Brain microvascular endothelial cell (primary cell): ENCODE measurements at regions not wholly inside any gene's neighbourhood (a gene's known extent, or its start where the extent isn't known, plus 50 kb on each side); places are given as distances from the start of the nearest gene placed in this dataset.

Experiments used
- DNase-seq: peaks from one replicate; pipeline ENCODE4 v3.0.0-alpha.2; 2020
- H3K27ac ChIP-seq: fragments of 250-450 bp; sonication (Bioruptor Pico); 2 replicates; pipeline ENCODE4 v1.5.1; 2020; ENCODE audit warnings: mild to moderate bottlenecking, moderate library complexity
- H3K27me3 ChIP-seq: fragments of 250-450 bp; sonication (Bioruptor Pico); replicated peaks from 2 replicates; pipeline ENCODE4 v1.5.1; 2020; ENCODE audit warnings: mild to moderate bottlenecking
- H3K36me3 ChIP-seq: fragments of 250-450 bp; sonication (Bioruptor Pico); replicated peaks from 2 replicates; pipeline ENCODE4 v1.5.1; 2020; ENCODE audit warnings: mild to moderate bottlenecking
- H3K4me3 ChIP-seq: 2 replicates; pipeline ENCODE4 v1.5.1; 2011; ENCODE audit warnings: low read depth, mild to moderate bottlenecking, control low read depth, low read length, moderate library complexity
- in situ Hi-C: cut with HindIII; loops from 2 replicates; pipeline ENCODE4 v1.10.0; 2017; ENCODE audit warnings: low sequenced_read_pairs, low pct_ligation_motif_present
- TF ChIP-seq, protein P1 (sequence below): IDR thresholded peaks from 2 replicates; pipeline ENCODE4 v1.5.1; 2011; ENCODE audit warnings: low read depth, mild to moderate bottlenecking, moderate library complexity, low read length, control low read depth, inconsistent platforms; ENCODE audit errors: missing control alignments

DNA sequence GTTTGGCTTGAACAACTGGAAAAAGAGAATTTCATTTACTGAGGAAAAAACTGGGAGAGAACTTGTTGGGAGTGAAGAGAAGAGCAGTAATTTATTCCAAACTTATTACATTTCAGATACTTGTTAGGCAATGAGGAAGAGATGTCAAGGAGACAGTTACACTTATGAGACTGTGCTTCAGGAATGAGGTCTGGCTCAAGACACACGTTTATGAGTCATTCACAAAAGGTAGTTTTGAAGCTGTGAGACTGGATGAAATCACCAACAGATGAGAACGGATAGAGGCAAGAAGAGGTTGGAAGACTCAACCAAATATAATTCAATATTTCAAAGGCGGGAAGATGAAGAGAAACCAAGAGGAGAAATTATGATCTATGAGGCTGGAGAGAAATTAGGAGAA lies 70.6 kb upstream of the DEFB112 start:
- Histone ChIP-seq H3K27me3 (no peaks in the 10 kb centered on the region), H3K27ac (no peak overlapping the region), H3K4me3 (no peak overlapping the region), H3K36me3 (no peaks in the 10 kb centered on the region)
- no peak for DNase-seq
- TF ChIP-seq, protein P1, sequence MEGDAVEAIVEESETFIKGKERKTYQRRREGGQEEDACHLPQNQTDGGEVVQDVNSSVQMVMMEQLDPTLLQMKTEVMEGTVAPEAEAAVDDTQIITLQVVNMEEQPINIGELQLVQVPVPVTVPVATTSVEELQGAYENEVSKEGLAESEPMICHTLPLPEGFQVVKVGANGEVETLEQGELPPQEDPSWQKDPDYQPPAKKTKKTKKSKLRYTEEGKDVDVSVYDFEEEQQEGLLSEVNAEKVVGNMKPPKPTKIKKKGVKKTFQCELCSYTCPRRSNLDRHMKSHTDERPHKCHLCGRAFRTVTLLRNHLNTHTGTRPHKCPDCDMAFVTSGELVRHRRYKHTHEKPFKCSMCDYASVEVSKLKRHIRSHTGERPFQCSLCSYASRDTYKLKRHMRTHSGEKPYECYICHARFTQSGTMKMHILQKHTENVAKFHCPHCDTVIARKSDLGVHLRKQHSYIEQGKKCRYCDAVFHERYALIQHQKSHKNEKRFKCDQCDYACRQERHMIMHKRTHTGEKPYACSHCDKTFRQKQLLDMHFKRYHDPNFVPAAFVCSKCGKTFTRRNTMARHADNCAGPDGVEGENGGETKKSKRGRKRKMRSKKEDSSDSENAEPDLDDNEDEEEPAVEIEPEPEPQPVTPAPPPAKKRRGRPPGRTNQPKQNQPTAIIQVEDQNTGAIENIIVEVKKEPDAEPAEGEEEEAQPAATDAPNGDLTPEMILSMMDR, result no peak
- in situ Hi-C loops, result no loop called here

DNA sequence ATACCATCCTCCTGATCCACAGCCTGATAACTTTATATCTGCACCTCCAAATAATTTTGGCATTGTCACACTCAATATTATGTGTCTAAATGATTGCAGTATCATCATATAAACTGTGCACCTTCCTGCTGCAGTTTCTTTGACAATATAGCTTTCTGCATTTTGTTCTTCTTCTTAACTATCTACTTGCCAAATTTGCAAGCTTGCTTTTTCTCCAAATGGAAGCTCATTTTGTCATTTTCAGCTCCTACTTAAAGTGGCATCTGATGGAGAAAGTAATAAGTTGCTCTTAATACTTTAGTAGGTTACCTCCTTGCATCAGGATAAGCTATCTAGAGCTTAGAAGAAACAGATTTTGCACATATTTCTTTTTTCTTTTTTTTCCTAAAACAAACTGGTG lies 74.0 kb upstream of the DEFB112 start:
- no peaks in the 10 kb centered on the region for H3K27me3 ChIP-seq
- no peak overlapping the region for H3K27ac ChIP-seq
- in situ Hi-C loops, result no loop called here
- H3K4me3 ChIP-seq, result no peak overlapping the region
- H3K36me3 ChIP-seq, result no peaks in the 10 kb centered on the region
- TF ChIP-seq, protein P1, result no peak
- no peak for DNase-seq

DNA sequence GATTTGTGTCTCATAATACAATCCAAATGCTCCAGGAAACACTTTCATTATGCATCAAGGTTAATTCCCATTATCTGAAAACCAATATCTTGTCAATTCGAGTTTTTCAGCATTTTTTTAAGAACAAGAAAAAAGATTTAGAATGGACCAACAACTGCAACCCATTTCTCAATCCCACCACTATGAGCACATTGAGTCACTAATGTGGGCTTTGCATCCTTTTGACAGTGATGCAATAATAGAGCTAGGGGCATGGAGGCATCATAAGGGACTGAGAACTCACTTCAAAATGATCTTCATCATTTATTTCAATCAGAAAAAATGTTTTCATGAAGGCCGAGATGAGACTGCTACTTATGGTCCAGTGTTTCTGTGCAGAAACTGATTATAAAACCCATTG lies 74.8 kb upstream of the DEFB112 start:
- no peak overlapping the region for H3K4me3 ChIP-seq
- no peaks in the 10 kb centered on the region for H3K36me3 ChIP-seq
- no peak overlapping the region for H3K27ac ChIP-seq
- in situ Hi-C loops, result no loop called here
- TF ChIP-seq, protein P1, result no peak
- no peaks in the 10 kb centered on the region for H3K27me3 ChIP-seq
- no peak for DNase-seq

DNA sequence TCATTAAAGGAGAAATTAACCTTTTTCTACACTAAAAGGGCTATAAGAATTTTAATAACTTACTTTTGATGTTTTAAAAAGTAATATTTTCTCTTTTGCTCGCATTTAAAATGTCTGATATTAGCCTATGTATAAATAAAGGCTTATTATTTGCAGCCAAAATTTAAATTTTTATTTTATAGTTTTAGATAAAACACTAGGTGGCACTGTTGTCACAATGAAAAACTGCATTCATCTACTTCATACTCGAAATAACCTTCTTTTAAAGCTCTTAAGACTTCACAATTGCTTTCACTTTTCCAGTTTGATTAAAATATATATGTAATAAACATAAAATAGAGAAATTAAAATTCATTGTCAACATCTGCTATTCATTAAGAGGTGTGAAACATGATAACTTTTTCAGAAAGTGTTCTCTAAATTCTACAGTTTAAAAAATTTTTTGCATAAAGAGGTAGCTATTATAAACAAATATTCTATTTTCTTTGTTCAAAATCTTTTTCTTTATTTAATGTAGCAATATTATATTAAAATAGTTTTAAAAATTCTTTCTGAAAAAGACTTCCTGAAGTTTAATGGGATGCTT lies 78.8 kb upstream of the DEFB112 start:
- in situ Hi-C loops, result no loop called here
- Histone ChIP-seq H3K4me3 (no peak overlapping the region), H3K27me3 (no peaks in the 10 kb centered on the region), H3K36me3 (no peaks in the 10 kb centered on the region), H3K27ac (no peak overlapping the region)
- no peak for DNase-seq
- TF ChIP-seq, protein P1, result peak; percentile 12

DNA sequence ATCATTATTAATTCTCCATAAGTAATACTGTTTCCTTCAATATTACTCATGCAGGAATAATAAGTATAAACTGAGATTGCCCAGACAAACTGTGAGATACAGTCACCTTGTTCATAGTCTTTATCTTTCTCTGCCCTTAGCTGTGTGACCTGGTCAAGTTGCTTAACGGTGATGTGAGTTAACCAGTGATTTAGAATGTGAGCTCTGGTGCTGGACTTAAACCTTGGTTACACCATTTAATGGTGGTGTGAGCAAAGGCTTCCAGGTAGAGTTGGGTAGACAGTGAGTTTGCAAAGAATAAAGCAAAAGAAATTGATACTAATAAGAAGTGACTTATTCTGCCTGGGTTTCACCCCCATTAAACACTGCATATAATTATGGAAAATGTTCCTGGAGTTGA lies 86.2 kb upstream of the DEFB112 start:
- in situ Hi-C loops, result no loop called here
- no peaks in the 10 kb centered on the region for H3K36me3 ChIP-seq
- TF ChIP-seq, protein P1, result no peak
- H3K27ac ChIP-seq, result no peak overlapping the region
- H3K27me3 ChIP-seq, result no peaks in the 10 kb centered on the region
- DNase-seq, result no peak
- H3K4me3 ChIP-seq, result no peak overlapping the region

DNA sequence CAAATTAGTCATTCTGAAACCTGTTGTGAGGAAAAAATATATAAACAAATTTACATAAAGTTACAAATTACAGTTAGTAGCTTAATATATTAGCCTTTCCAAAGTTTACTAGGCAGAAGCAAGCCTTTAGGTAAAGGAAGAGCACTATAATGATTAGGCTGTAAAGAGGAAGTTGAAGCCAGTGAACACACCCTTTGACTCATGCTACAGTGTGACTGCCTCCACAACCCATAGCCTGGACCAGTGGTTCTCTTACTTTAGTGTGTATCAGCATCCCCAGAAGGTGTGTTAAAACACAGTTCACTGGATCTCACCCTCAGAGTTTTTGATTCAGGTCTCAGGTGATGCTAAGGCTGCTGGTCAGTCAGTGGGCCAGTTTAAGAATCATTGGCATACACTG lies 91.4 kb upstream of the DEFB112 start:
- Histone ChIP-seq H3K36me3 (no peaks in the 10 kb centered on the region), H3K27me3 (no peaks in the 10 kb centered on the region), H3K27ac (no peak overlapping the region), H3K4me3 (no peak overlapping the region)
- TF ChIP-seq, protein P1, result no peak
- in situ Hi-C loops, result no loop called here
- DNase-seq, result no peak
